A673 (cell line): ENCODE measurements at regions not wholly inside any gene's neighbourhood (a gene's known extent, or its start where the extent isn't known, plus 50 kb on each side); places are given as distances from the start of the nearest gene placed in this dataset.

Experiments
- CTCF ChIP-seq: fragments of 300-800, 200-600 bp; sonication (generic); conservative IDR thresholded peaks from 2 replicates; pipeline ENCODE4 v1.5.1; 2017; ENCODE audit warnings: low read depth, mild to moderate bottlenecking, antibody characterized with exemption, low read length, moderate library complexity, mixed read lengths
- EZH2 ChIP-seq: fragments of 200-600 bp; sonication (generic); IDR thresholded peaks from 2 replicates; pipeline ENCODE4 v1.6.1; 2017; ENCODE audit warnings: borderline replicate concordance, low read depth, mild to moderate bottlenecking, mixed read lengths, antibody characterized with exemption, low read length; ENCODE audit not compliant: poor library complexity, severe bottlenecking

GRCh38 chr2:205889114-205889513 lies 196.9 kb downstream of the INO80D start:
- TF ChIP-seq CTCF: no peak
- TF ChIP-seq EZH2: no peak
